ENCODE measurements at regions not wholly inside any gene's neighbourhood (a gene's known extent, or its start where the extent isn't known, plus 50 kb on each side); places are given as distances from the start of the nearest gene placed in this dataset.

DNA sequence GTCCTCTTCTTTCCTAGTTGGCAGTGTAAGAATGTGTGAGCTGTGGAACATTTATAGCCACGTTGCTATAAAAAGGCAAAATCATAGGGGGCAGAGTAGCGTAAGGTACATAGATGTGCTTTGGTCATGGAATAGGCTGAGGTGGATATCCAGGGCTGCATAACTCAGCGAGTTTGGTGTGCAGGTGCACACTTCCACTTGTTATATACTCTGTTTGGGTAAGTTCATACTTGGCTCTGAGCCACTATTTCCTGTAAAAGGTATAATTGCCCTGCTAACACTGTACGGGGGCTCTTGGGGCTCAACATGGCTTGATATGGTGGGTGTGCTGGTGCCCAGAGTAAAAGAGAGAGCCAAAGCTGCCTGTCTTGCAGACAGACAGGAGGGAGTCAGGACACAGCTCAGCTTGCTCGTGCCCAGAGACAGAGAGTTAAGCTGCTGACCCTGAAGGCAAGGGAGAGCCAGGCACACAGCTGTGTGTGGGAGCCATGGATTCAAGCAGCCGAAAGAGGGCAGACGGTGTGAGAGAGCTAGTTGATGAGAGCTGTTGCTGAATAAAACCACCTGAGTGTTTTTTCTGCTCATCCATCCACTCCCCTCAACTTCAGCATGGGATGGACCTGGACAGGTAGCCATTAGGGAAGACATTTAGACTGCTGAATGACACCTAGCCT is 126.7 kb downstream of the DKK1 start (continued):
- no peak for TF ChIP-seq FOXA2 (IDR thresholded peaks at IDR 0.05)

DNA sequence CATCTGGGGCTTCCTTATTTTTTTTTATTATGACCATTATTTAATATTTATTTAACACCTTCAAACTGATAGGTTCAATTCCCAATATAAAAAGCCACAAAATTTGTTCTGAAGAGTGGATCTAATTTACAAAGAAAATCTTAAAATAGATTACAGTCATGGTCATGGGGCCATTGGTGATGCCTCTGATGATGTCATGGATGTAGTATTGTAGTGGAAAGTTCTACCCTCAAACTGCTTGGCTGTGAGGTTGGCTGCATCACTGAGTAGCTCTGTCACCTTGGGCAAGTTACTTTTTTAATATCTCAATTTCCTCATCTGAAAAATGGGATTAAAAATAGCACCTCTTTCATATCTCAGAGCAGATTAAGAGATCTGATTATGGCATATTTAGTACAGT is 128.5 kb downstream of the DKK1 start:
- Histone ChIP-seq H3K4me3 (ENCODE audit: low read depth in 1 of 3, low read length in 3 of 3) (no peak overlapping the region), H3K4me1 (ENCODE audit: control insufficient read depth in 4 of 4, insufficient read depth in 4 of 4, low read length in 3 of 4) (no peaks in the 10 kb centered on the region), H3K9ac (ENCODE audit: low read depth in 1 of 2, low read length in 2 of 2) (no peak overlapping the region), H3K27me3 (ENCODE audit: control insufficient read depth in 4 of 4, insufficient read depth in 4 of 4, low read length in 3 of 4) (no peaks in the 10 kb centered on the region), H3K9me3 (ENCODE audit: control insufficient read depth in 4 of 4, low read length in 3 of 4) (no peaks in the 10 kb centered on the region), H3K36me3 (ENCODE audit: control insufficient read depth in 4 of 4, insufficient read depth in 3 of 4, low read depth in 1 of 4, low read length in 3 of 4) (no peaks in the 10 kb centered on the region), H3K27ac (ENCODE audit: low read depth in 1 of 2, low read length in 2 of 2) (no peak overlapping the region)
- no peak for TF ChIP-seq MAX (IDR thresholded peaks at IDR 0.05)
- no peak for TF ChIP-seq TAF1 (conservative IDR thresholded peaks at IDR 0.05)
- TF ChIP-seq, protein P1, sequence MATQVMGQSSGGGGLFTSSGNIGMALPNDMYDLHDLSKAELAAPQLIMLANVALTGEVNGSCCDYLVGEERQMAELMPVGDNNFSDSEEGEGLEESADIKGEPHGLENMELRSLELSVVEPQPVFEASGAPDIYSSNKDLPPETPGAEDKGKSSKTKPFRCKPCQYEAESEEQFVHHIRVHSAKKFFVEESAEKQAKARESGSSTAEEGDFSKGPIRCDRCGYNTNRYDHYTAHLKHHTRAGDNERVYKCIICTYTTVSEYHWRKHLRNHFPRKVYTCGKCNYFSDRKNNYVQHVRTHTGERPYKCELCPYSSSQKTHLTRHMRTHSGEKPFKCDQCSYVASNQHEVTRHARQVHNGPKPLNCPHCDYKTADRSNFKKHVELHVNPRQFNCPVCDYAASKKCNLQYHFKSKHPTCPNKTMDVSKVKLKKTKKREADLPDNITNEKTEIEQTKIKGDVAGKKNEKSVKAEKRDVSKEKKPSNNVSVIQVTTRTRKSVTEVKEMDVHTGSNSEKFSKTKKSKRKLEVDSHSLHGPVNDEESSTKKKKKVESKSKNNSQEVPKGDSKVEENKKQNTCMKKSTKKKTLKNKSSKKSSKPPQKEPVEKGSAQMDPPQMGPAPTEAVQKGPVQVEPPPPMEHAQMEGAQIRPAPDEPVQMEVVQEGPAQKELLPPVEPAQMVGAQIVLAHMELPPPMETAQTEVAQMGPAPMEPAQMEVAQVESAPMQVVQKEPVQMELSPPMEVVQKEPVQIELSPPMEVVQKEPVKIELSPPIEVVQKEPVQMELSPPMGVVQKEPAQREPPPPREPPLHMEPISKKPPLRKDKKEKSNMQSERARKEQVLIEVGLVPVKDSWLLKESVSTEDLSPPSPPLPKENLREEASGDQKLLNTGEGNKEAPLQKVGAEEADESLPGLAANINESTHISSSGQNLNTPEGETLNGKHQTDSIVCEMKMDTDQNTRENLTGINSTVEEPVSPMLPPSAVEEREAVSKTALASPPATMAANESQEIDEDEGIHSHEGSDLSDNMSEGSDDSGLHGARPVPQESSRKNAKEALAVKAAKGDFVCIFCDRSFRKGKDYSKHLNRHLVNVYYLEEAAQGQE (IDR thresholded peaks at IDR 0.05) = no peak
- no peak for TF ChIP-seq EGR1 (IDR thresholded peaks at IDR 0.05; ENCODE audit: low read depth in 2 of 2)
- no peak for TF ChIP-seq FOXA1 (IDR thresholded peaks at IDR 0.05)
- no peak for TF ChIP-seq GABPA (IDR thresholded peaks at IDR 0.05 in 1 of 2, conservative IDR thresholded peaks at IDR 0.05 in 1 of 2)
- no peak for TF ChIP-seq HNF4G (IDR thresholded peaks at IDR 0.05)
- TF ChIP-seq, protein P2, sequence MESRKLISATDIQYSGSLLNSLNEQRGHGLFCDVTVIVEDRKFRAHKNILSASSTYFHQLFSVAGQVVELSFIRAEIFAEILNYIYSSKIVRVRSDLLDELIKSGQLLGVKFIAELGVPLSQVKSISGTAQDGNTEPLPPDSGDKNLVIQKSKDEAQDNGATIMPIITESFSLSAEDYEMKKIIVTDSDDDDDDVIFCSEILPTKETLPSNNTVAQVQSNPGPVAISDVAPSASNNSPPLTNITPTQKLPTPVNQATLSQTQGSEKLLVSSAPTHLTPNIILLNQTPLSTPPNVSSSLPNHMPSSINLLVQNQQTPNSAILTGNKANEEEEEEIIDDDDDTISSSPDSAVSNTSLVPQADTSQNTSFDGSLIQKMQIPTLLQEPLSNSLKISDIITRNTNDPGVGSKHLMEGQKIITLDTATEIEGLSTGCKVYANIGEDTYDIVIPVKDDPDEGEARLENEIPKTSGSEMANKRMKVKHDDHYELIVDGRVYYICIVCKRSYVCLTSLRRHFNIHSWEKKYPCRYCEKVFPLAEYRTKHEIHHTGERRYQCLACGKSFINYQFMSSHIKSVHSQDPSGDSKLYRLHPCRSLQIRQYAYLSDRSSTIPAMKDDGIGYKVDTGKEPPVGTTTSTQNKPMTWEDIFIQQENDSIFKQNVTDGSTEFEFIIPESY (IDR thresholded peaks at IDR 0.05) = no peak
- TF ChIP-seq FOXA2 (IDR thresholded peaks at IDR 0.05) = no peak
- TF ChIP-seq JUND (IDR thresholded peaks at IDR 0.05) = no peak
- no peak for TF ChIP-seq RAD21 (IDR thresholded peaks at IDR 0.05)
- no peak for DNase-seq (ENCODE audit: low spot score)

- TF ChIP-seq, protein P2 (IDR thresholded peaks at IDR 0.05) = no peak
- TF ChIP-seq SP1 (IDR thresholded peaks at IDR 0.05) (no peak), MAX (IDR thresholded peaks at IDR 0.05) (no peak)
- TF ChIP-seq, protein P1 (IDR thresholded peaks at IDR 0.05) = no peak
- DNase-seq (ENCODE audit: low spot score) = no peak
- no peak overlapping the region for H3K27ac ChIP-seq (ENCODE audit: low read depth in 1 of 2, low read length in 2 of 2)
- WGBS = 36% methylated on average over 3 of the region's 3 CpGs
- no peaks in the 10 kb centered on the region for H3K36me3 ChIP-seq (ENCODE audit: control insufficient read depth in 4 of 4, insufficient read depth in 3 of 4, low read depth in 1 of 4, low read length in 3 of 4)
- H3K4me3 ChIP-seq (ENCODE audit: low read depth in 1 of 3, low read length in 3 of 3) = no peak overlapping the region
- no peaks in the 10 kb centered on the region for H3K9me3 ChIP-seq (ENCODE audit: control insufficient read depth in 4 of 4, low read length in 3 of 4)
- H3K9ac ChIP-seq (ENCODE audit: low read depth in 1 of 2, low read length in 2 of 2) = no peak overlapping the region
- H3K4me1 ChIP-seq (ENCODE audit: control insufficient read depth in 4 of 4, insufficient read depth in 4 of 4, low read length in 3 of 4) = no peaks in the 10 kb centered on the region
- no peaks in the 10 kb centered on the region for H3K27me3 ChIP-seq (ENCODE audit: control insufficient read depth in 4 of 4, insufficient read depth in 4 of 4, low read length in 3 of 4)
Observed at GRCh38 chr10:52443419-52444388, 129.6 kb downstream of the DKK1 start.
